ENCODE measurements at regions not wholly inside any gene's neighbourhood (a gene's known extent, or its start where the extent isn't known, plus 50 kb on each side); places are given as distances from the start of the nearest gene placed in this dataset.

DNA sequence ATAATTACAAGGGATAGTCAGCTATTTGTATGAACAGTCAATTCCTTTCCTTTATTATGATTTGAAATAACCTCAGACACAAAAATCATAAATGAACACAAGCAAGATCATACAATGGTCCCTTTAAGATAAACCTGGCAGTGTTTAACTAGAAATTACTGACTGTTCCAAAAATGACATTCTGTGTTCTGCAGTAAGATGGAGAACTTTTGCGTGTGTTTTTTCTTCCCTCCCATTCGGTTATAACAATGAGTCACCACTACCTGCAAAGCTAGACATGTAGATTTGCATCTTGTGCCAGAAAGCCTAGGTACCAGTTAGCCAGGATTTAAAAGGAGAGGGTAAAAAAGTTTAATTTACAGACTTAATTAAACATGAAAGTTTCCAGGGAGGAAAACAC, 248.2 kb upstream of the ADAMTS9 start:
- TF ChIP-seq EZH2 (IDR thresholded peaks at IDR 0.05; ENCODE audit: borderline replicate concordance, control insufficient read depth, low read depth, low read length): no peak
- TF ChIP-seq, protein P1, sequence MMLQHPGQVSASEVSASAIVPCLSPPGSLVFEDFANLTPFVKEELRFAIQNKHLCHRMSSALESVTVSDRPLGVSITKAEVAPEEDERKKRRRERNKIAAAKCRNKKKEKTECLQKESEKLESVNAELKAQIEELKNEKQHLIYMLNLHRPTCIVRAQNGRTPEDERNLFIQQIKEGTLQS (IDR thresholded peaks at IDR 0.05; ENCODE audit: borderline replicate concordance, extremely low read depth, low read depth, low read length): no peak
- TF ChIP-seq, protein P2, sequence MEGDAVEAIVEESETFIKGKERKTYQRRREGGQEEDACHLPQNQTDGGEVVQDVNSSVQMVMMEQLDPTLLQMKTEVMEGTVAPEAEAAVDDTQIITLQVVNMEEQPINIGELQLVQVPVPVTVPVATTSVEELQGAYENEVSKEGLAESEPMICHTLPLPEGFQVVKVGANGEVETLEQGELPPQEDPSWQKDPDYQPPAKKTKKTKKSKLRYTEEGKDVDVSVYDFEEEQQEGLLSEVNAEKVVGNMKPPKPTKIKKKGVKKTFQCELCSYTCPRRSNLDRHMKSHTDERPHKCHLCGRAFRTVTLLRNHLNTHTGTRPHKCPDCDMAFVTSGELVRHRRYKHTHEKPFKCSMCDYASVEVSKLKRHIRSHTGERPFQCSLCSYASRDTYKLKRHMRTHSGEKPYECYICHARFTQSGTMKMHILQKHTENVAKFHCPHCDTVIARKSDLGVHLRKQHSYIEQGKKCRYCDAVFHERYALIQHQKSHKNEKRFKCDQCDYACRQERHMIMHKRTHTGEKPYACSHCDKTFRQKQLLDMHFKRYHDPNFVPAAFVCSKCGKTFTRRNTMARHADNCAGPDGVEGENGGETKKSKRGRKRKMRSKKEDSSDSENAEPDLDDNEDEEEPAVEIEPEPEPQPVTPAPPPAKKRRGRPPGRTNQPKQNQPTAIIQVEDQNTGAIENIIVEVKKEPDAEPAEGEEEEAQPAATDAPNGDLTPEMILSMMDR (IDR thresholded peaks at IDR 0.05 in 2 of 3, conservative IDR thresholded peaks at IDR 0.05 in 1 of 3; ENCODE audit: control insufficient read depth in 2 of 3, extremely low read depth in 1 of 3, insufficient read depth in 1 of 3, low read depth in 3 of 3, low read length in 3 of 3): no peak
- TF ChIP-seq, protein P3, sequence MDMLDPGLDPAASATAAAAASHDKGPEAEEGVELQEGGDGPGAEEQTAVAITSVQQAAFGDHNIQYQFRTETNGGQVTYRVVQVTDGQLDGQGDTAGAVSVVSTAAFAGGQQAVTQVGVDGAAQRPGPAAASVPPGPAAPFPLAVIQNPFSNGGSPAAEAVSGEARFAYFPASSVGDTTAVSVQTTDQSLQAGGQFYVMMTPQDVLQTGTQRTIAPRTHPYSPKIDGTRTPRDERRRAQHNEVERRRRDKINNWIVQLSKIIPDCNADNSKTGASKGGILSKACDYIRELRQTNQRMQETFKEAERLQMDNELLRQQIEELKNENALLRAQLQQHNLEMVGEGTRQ (IDR thresholded peaks at IDR 0.05; ENCODE audit: borderline replicate concordance, low read depth, low read length): no peak
- TF ChIP-seq, protein P4, sequence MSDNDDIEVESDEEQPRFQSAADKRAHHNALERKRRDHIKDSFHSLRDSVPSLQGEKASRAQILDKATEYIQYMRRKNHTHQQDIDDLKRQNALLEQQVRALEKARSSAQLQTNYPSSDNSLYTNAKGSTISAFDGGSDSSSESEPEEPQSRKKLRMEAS (IDR thresholded peaks at IDR 0.05; ENCODE audit: low read depth, low read length): no peak
- TF ChIP-seq, protein P5, sequence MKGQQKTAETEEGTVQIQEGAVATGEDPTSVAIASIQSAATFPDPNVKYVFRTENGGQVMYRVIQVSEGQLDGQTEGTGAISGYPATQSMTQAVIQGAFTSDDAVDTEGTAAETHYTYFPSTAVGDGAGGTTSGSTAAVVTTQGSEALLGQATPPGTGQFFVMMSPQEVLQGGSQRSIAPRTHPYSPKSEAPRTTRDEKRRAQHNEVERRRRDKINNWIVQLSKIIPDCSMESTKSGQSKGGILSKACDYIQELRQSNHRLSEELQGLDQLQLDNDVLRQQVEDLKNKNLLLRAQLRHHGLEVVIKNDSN (IDR thresholded peaks at IDR 0.05; ENCODE audit: borderline replicate concordance, extremely low read length, insufficient read depth, low read depth, low read length): no peak
- no peak for TF ChIP-seq POLR2AphosphoS5 (IDR thresholded peaks at IDR 0.05; ENCODE audit: low read length)
- no peak for TF ChIP-seq SUZ12 (IDR thresholded peaks at IDR 0.05; ENCODE audit: unreplicated experiment)
- no peak for TF ChIP-seq JUNB (IDR thresholded peaks at IDR 0.05)
- TF ChIP-seq ZNF217 (IDR thresholded peaks at IDR 0.05): no peak
- no peak for TF ChIP-seq FOXM1 (IDR thresholded peaks at IDR 0.05; ENCODE audit: low read depth, low read length)
- no peak for TF ChIP-seq TCF3 (IDR thresholded peaks at IDR 0.05; ENCODE audit: borderline replicate concordance, insufficient read depth, low read depth, low read length)
- TF ChIP-seq SPI1 (IDR thresholded peaks at IDR 0.05; ENCODE audit: borderline replicate concordance, insufficient read depth, low read depth, low read length): no peak

Data from GM12878 (cell line).